Vagina (tissue), 2 donors: ENCODE measurements at regions not wholly inside any gene's neighbourhood (a gene's known extent, or its start where the extent isn't known, plus 50 kb on each side); places are given as distances from the start of the nearest gene placed in this dataset.

ENCODE experiments used
- POLR2A ChIP-seq, 2 donors: fragments of 450-650 bp; IDR thresholded peaks; one replicate each; pipeline ENCODE4 v1.6.1; 2017; ENCODE audit warnings: antibody characterized with exemption in 2 of 2, mild to moderate bottlenecking in 2 of 2, moderate library complexity in 2 of 2
- POLR2AphosphoS5 ChIP-seq, 2 donors: sonication (generic); formaldehyde crosslinking; IDR thresholded peaks; one replicate each; pipeline ENCODE4 v1.9.0; 2017; ENCODE audit warnings: antibody characterized with exemption in 2 of 2, mild to moderate bottlenecking in 2 of 2, low read depth in 1 of 2; ENCODE audit not compliant: insufficient read depth in 1 of 2
- TF ChIP-seq, protein P1 (sequence below), 3 experiments: fragments of 450-650 bp in 2 of 3; fragments of 200-600 bp in 1 of 3; sonication (generic) in 1 of 3; IDR thresholded peaks; one replicate each; pipeline ENCODE4 v1.5.1; 2017 to 2019; ENCODE audit warnings: antibody characterized with exemption in 3 of 3, mild to moderate bottlenecking in 2 of 3, moderate library complexity in 2 of 3

DNA sequence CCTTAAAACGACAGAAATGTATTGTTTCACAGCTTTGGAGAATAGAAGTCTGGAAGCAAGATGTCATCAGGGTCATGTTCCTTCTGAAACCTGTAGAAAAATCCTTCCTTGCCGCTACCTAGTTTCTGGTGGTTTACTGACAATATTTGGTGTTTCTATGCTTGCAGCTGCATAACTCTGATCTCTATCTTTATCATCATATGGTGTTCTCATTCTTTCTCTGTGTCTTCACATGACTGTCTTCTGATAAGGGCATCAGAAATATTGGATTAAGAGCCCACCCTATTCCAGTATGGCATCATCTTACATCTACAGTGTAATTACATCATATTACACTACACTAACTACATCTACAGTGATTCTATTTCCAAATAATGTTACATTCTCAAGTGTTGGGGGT, 148.0 kb downstream of the MANEA start:
- TF ChIP-seq POLR2A (IDR thresholded peaks at IDR 0.05) (no peak), POLR2AphosphoS5 (IDR thresholded peaks at IDR 0.05; ENCODE audit: insufficient read depth in 1 of 2, low read depth in 1 of 2) (no peak)
- TF ChIP-seq, protein P1, sequence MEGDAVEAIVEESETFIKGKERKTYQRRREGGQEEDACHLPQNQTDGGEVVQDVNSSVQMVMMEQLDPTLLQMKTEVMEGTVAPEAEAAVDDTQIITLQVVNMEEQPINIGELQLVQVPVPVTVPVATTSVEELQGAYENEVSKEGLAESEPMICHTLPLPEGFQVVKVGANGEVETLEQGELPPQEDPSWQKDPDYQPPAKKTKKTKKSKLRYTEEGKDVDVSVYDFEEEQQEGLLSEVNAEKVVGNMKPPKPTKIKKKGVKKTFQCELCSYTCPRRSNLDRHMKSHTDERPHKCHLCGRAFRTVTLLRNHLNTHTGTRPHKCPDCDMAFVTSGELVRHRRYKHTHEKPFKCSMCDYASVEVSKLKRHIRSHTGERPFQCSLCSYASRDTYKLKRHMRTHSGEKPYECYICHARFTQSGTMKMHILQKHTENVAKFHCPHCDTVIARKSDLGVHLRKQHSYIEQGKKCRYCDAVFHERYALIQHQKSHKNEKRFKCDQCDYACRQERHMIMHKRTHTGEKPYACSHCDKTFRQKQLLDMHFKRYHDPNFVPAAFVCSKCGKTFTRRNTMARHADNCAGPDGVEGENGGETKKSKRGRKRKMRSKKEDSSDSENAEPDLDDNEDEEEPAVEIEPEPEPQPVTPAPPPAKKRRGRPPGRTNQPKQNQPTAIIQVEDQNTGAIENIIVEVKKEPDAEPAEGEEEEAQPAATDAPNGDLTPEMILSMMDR (IDR thresholded peaks at IDR 0.05) = no peak
